GM23338 (cell line): ENCODE measurements at regions not wholly inside any gene's neighbourhood (a gene's known extent, or its start where the extent isn't known, plus 50 kb on each side); places are given as distances from the start of the nearest gene placed in this dataset.

Source experiments
- ATAC-seq: fragments of 200-7000 bp; cut with Tn5 transposase; 3 replicates; pipeline ENCODE4 v1.9.1; 2020
- DNase-seq: peaks from one replicate; pipeline ENCODE4 v3.0.0-alpha.2; 2015; ENCODE audit warnings: low spot score
- H2AFZ ChIP-seq: fragments of 200-600 bp; sonication (generic); 2 replicates; pipeline ENCODE4 v1.8.0; 2016; ENCODE audit warnings: antibody characterized with exemption, mild to moderate bottlenecking, moderate library complexity
- H3F3A ChIP-seq: fragments of 200-600 bp; sonication (generic); replicated peaks from 2 replicates; pipeline ENCODE4 v1.8.0; 2017; ENCODE audit warnings: antibody characterized with exemption, mixed run types, low read depth
- H3K27ac ChIP-seq: fragments of 200-600 bp; sonication (generic); 2 replicates; pipeline ENCODE4 v1.6.1; 2016; ENCODE audit warnings: low read depth
- H3K27me3 ChIP-seq: fragments of 200-600 bp; sonication (generic); 2 replicates; pipeline ENCODE4 v1.8.0; 2016; ENCODE audit warnings: mild to moderate bottlenecking, mixed run types, moderate library complexity; ENCODE audit not compliant: insufficient read depth
- H3K36me3 ChIP-seq: fragments of 200-600 bp; sonication (generic); 2 replicates; pipeline ENCODE4 v1.8.0; 2016; ENCODE audit warnings: mild to moderate bottlenecking; ENCODE audit not compliant: insufficient read depth
- H3K4me1 ChIP-seq: fragments of 200-600 bp; sonication (generic); 2 replicates; pipeline ENCODE4 v1.8.0; 2016; ENCODE audit warnings: mild to moderate bottlenecking, moderate library complexity; ENCODE audit not compliant: insufficient read depth
- H3K4me2 ChIP-seq: fragments of 200-600 bp; sonication (generic); 2 replicates; pipeline ENCODE4 v1.7.1; 2017; ENCODE audit warnings: mixed run types
- H3K4me3 ChIP-seq: fragments of 200-600 bp; sonication (generic); 2 replicates; pipeline ENCODE4 v1.6.1; 2016; ENCODE audit warnings: mixed run types
- H3K79me2 ChIP-seq: fragments of 200-600 bp; sonication (generic); replicated peaks from 2 replicates; pipeline ENCODE4 v1.8.0; 2017; ENCODE audit warnings: mild to moderate bottlenecking; ENCODE audit not compliant: insufficient read depth
- H3K9me2 ChIP-seq: fragments of 200-600 bp; sonication (generic); 2 replicates; pipeline ENCODE4 v1.8.0; 2017; ENCODE audit not compliant: insufficient read depth
- H4K20me1 ChIP-seq: fragments of 200-600 bp; sonication (generic); replicated peaks from 2 replicates; pipeline ENCODE4 v1.8.0; 2017; ENCODE audit warnings: mild to moderate bottlenecking; ENCODE audit not compliant: insufficient read depth
- H3K27ac Mint-ChIP-seq: 2 replicates; pipeline ENCODE4 v1.8.0; 2020; ENCODE audit warnings: inconsistent platforms, mild to moderate bottlenecking, moderate library complexity, mixed read lengths
- H3K27me3 Mint-ChIP-seq: 3 replicates; pipeline ENCODE4 v1.8.0; 2022; ENCODE audit warnings: low read depth, mild to moderate bottlenecking, moderate library complexity, mixed read lengths, inconsistent platforms; ENCODE audit not compliant: insufficient read depth, poor library complexity
- H3K36me3 Mint-ChIP-seq: 3 replicates; pipeline ENCODE4 v1.8.0; 2021; ENCODE audit warnings: low read depth, mild to moderate bottlenecking, inconsistent platforms, moderate library complexity, mixed read lengths
- H3K4me1 Mint-ChIP-seq: 3 replicates; pipeline ENCODE4 v1.8.0; 2020; ENCODE audit warnings: mild to moderate bottlenecking, inconsistent platforms, mixed read lengths
- H3K4me3 Mint-ChIP-seq: 3 replicates; pipeline ENCODE4 v1.8.0; 2021; ENCODE audit warnings: moderate library complexity, mild to moderate bottlenecking, inconsistent platforms, mixed read lengths
- H3K9me3 Mint-ChIP-seq: 3 replicates; pipeline ENCODE4 v1.8.0; 2020; ENCODE audit warnings: moderate library complexity, mild to moderate bottlenecking, inconsistent platforms, mixed read lengths
- CREB1 ChIP-seq: fragments of 250-450 bp; sonication (Bioruptor Pico); IDR thresholded peaks from 2 replicates; pipeline ENCODE4 v1.5.0; 2020; ENCODE audit warnings: low read depth, mild to moderate bottlenecking, moderate library complexity
- CTCF ChIP-seq, 2 experiments: fragments of 200-600 bp in 1 of 2; sonication (generic) in 1 of 2; conservative IDR thresholded peaks; 2 replicates each; pipeline versions ENCODE4 v1.5.1 to v1.6.1; 2016 to 2017; ENCODE audit warnings: antibody characterized with exemption in 2 of 2, low read depth in 2 of 2, mild to moderate bottlenecking in 2 of 2, moderate library complexity in 1 of 2
- ETS1 ChIP-seq: IDR thresholded peaks from 2 replicates; pipeline ENCODE4 v1.6.1; 2016; ENCODE audit warnings: antibody characterized with exemption
- EZH2 ChIP-seq: fragments of 200-600 bp; sonication (generic); IDR thresholded peaks from one replicate; pipeline ENCODE4 v1.8.0; 2017; ENCODE audit warnings: antibody characterized with exemption, mild to moderate bottlenecking, low read depth; ENCODE audit not compliant: unreplicated experiment
- EZH2phosphoT487 ChIP-seq: fragments of 200-600 bp; sonication (generic); IDR thresholded peaks from one replicate; pipeline ENCODE4 v1.8.1; 2018; ENCODE audit warnings: antibody characterized with exemption; ENCODE audit not compliant: unreplicated experiment
- JUNB ChIP-seq: IDR thresholded peaks from one replicate; pipeline ENCODE4 v1.6.1; 2016; ENCODE audit warnings: antibody characterized with exemption; ENCODE audit not compliant: unreplicated experiment
- NANOG ChIP-seq: IDR thresholded peaks from 2 replicates; pipeline ENCODE4 v1.6.1; 2016; ENCODE audit warnings: antibody characterized with exemption, borderline replicate concordance
- POLR2AphosphoS5 ChIP-seq: IDR thresholded peaks from 2 replicates; pipeline ENCODE4 v1.6.1; 2016; ENCODE audit warnings: antibody characterized with exemption, low read depth
- REST ChIP-seq: IDR thresholded peaks from one replicate; pipeline ENCODE4 v1.6.1; 2018; ENCODE audit warnings: antibody characterized with exemption; ENCODE audit not compliant: unreplicated experiment
- STAT1 ChIP-seq: IDR thresholded peaks from one replicate; pipeline ENCODE4 v1.6.1; 2016; ENCODE audit warnings: antibody characterized with exemption; ENCODE audit not compliant: unreplicated experiment
- ZNF114 ChIP-seq: fragments of 250-450 bp; sonication (Bioruptor Pico); IDR thresholded peaks from 2 replicates; pipeline ENCODE4 v1.5.0; 2020; ENCODE audit warnings: mild to moderate bottlenecking, moderate library complexity
- ZNF331 ChIP-seq: fragments of 250-450 bp; sonication (Bioruptor Pico); IDR thresholded peaks from 2 replicates; pipeline ENCODE4 v1.5.0; 2020; ENCODE audit warnings: low read depth, mild to moderate bottlenecking, moderate library complexity
- ZNF462 ChIP-seq: fragments of 250-450 bp; sonication (Bioruptor Pico); IDR thresholded peaks from 2 replicates; pipeline ENCODE4 v1.5.0; 2020; ENCODE audit warnings: mild to moderate bottlenecking, moderate library complexity

- Histone ChIP-seq H3F3A (no peaks in the 10 kb centered on the region), H3K36me3 (no peaks in the 10 kb centered on the region), H2AFZ (no peak overlapping the region), H3K4me2 (no peak overlapping the region), H3K4me1 (no peaks in the 10 kb centered on the region), H3K4me3 (no peak overlapping the region), H3K79me2 (no peaks in the 10 kb centered on the region), H3K9me2 (peaks cover 2% of the 10 kb centered on the region; the same call in 1 of the 2 replicates), H3K27ac (no peak overlapping the region), H4K20me1 (no peaks in the 10 kb centered on the region), H3K27me3 (no peaks in the 10 kb centered on the region)
- DNase-seq, result no peak
- ATAC-seq, result no peak
- no peaks in the 10 kb centered on the region for H3K27me3 Mint-ChIP-seq
- no peaks in the 10 kb centered on the region; the same call in 2 of the 3 replicates for H3K9me3 Mint-ChIP-seq
- H3K4me1 Mint-ChIP-seq, result no peaks in the 10 kb centered on the region
- TF ChIP-seq NANOG (no peak), ZNF114 (CRISPR knock-in tag) (no peak), ETS1 (no peak), EZH2phosphoT487 (no peak), ZNF462 (CRISPR knock-in tag) (no peak), EZH2 (no peak), REST (no peak), STAT1 (no peak), JUNB (no peak), CTCF (conservative IDR thresholded peaks at IDR 0.05; ENCODE audit: low read depth in 2 of 2) (no peak), CREB1 (CRISPR knock-in tag) (no peak), POLR2AphosphoS5 (no peak), ZNF331 (CRISPR knock-in tag) (no peak)
- H3K4me3 Mint-ChIP-seq, result no peak overlapping the region
- no peak overlapping the region for H3K27ac Mint-ChIP-seq
- no peaks in the 10 kb centered on the region for H3K36me3 Mint-ChIP-seq
Observed at GRCh38 chr10:90204956-90205314, 503.5 kb downstream of the KIF20B start.
